HG03442 (cell line): ENCODE measurements at regions not wholly inside any gene's neighbourhood (a gene's known extent, or its start where the extent isn't known, plus 50 kb on each side); places are given as distances from the start of the nearest gene placed in this dataset.

Experiments used
- ATAC-seq: cut with Tn5 transposase; IDR thresholded peaks from one replicate; pipeline ENCODE4 v1.9.1; 2021; ENCODE audit warnings: mild to moderate bottlenecking, moderate library complexity; ENCODE audit not compliant: unreplicated experiment

DNA sequence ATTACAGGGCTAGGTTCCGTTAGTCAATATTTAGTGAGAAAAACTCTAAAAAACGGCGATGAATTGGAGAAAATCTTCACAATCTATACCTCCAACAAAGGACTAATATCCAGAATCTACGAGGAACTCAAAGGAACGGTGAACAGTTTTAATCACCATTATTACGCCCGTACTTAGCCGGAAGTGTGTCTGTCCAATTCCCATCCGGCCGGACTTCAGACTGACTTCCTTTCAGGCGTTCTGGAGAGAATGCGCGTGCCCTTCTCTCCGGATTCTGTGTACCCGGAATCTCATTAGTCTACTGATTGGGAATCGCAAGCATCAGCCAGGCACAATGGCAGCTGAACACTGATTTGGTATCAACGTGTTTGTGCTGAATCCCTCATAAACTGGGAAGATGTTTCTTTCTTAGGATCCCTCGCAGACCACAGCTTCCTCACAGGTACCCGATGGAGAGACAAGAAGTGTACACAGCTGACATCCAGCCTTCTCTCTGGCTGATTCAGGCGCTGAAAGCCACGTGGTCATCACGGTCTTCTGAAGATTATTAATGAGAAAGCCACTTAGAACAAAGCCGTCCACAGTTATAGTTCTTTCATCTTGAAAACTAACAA lies 239.9 kb downstream of the ZNF516 start:
- ATAC-seq: no peak

DNA sequence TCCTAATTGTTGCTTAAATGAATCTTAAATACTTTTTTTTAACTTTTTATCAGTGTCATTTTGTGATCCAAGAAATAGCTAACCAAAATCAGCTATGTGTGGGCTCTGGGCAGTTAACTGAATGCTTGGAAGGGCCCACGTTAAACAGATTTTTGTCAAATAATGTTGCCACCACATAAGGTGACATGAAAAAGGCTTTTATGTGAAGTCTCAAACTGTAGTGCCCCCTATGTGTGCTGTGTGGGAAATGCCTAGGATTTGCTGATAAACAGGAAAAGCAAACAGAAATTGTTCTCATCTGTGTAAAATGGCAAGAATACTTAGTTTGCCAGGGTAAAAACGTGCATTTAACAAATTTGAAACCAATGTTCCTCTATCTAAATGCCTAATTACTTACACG lies 242.2 kb downstream of the ZNF516 start:
- no peak for ATAC-seq

GRCh38 chr18:76252139-76252538 lies 242.9 kb downstream of the ZNF516 start:
- no peak for ATAC-seq

GRCh38 chr18:76251691-76252090 lies 243.4 kb downstream of the ZNF516 start:
- no peak for ATAC-seq

GRCh38 chr18:76246590-76246989 lies 248.5 kb downstream of the ZNF516 start:
- ATAC-seq: no peak

DNA sequence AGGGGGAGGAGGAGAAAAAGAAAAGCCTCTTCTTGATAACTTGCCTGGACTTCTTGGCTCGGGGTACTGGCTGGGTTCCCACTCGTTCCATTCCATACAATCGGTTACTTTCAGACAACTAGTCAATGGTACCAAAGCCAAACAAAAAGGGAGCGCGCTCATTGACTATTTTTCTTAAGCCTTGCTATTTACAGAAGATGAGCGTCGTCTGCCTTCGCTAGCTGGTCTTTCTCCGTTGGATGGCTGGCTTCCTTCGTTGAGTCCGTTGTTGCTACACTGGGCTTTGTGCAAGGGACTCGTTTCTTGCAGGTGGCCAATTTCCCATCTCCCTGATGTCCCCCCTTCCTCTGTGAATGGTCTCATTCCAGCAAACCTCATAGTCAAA lies 260.4 kb downstream of the ZNF516 start:
- no peak for ATAC-seq

GRCh38 chr18:76233876-76234675 lies 261.0 kb downstream of the ZNF516 start:
- no peak for ATAC-seq

- no peak for ATAC-seq
Observed at GRCh38 chr18:76233406-76233805, 261.6 kb downstream of the ZNF516 start.

- ATAC-seq: no peak
Observed at GRCh38 chr18:76232779-76233178, 262.3 kb downstream of the ZNF516 start.

DNA sequence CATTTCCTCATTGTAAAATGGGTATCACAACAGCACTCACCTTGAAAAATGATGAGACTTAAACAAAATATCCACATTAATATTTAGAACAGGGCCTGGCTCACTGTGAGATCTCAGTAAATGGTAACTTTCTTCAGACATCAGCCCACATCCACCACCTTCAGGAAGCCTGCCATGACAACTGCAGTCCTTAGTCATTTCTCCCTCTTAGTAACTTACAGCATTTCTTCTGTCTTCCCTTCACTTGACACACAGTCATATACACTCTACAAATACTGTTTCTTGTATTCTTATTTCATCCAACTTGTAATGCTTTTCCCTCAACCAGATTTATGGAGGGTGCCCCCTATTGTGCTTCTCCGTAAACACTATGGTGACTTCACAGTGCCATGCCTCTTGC lies 263.0 kb downstream of the ZNF516 start:
- no peak for ATAC-seq

DNA sequence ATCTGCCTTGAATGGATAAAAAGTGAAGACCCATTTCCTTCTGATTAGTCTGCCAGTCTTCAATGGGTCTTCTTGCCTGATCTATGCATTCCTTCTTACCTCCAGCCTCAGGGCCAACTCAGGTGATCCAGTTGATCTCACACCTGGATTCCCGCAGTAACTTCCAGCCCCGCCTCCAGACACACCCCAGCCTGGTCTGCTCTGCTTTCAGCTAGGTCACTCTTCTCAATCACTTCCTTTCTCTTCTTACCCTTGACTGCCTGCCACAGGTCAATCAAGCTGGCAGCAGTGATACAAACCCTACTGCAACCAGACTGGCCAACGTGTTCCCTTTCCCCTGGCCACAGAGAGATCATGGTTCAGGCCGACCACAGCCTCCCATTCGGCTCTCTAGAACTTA lies 263.6 kb downstream of the ZNF516 start:
- no peak for ATAC-seq

- ATAC-seq: no peak
Observed at GRCh38 chr18:76230791-76231190, 264.3 kb downstream of the ZNF516 start.

- no peak for ATAC-seq
Observed at GRCh38 chr18:76228716-76229115, 266.3 kb downstream of the ZNF516 start.

DNA sequence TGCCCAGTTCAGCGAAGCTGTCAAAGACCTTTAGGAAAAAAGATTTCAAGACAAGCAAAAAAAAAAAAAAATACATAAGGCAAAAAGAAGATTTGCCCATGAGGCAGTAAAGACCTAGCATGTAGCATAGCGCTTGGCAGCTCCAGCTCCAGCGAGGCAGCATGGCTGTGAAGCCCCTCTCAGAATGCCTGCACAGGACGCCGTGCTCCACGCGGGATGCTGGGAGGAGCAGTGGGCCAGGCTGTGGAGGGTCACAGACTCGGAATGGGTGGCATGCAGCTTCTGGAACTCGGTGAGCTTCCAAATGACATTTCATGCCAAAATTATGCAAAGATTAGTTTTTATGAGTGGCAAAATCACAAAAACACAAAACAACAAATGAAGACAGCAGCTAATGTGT lies 267.3 kb downstream of the ZNF516 start:
- ATAC-seq: no peak

DNA sequence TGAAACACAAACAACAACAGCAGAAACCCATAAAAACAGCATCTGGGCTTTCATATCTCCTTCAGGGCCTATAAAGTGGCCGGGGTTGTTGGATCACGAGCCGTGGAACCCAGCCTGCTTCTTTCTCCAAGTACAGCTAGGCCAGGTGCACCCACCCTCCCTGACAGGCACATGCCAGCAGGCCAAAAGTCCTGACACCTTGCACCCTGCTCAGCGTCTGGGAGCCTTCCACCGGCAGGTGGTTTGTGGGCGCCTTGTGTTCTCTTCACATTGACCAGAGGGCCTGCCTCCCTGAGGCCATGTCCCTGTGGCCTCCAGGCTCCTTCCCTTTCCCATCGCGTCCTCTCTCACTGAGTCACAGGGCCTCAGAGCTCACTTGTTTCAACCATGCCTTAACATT lies 271.6 kb downstream of the ZNF516 start:
- no peak for ATAC-seq

DNA sequence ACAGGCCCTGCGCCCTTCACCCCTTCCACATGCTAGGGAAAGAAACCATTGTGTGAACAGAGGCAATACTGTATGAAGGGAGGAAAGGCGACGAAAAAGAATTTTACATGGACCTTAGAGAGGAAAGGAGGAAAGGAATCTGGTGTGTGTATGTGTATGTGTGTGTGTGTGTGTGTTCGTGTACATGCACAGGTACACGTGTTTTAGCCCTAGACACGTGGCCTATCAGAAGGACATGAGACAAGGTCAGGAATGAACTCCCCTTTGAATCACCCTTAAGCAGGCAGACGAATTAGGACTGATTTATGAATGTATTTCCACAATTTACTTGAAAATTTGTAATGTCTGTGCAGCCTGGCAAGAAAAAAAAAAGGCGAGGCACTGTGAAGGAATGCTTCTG lies 276.0 kb downstream of the ZNF516 start:
- ATAC-seq: no peak

DNA sequence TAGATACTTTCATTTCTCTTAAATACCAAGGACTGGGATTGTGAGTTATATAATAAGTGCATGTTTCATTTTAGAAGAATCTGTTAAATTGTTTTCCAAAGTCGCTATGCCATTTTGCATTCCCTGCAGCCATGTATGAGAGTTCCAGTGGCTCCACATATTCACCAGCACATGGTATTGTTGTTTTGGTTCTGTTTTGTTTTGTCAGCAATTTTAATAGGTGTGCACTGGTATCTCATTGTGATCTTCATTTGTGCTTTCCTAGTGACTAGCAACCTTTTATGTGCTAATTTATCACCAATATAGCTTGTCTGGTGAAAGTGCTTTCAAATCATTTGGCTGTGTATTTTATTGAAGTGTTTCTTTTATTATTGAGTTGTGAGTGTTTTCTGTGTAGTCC lies 278.9 kb downstream of the ZNF516 start:
- ATAC-seq: no peak

GRCh38 chr18:76213991-76214390 lies 281.1 kb downstream of the ZNF516 start:
- no peak for ATAC-seq

DNA sequence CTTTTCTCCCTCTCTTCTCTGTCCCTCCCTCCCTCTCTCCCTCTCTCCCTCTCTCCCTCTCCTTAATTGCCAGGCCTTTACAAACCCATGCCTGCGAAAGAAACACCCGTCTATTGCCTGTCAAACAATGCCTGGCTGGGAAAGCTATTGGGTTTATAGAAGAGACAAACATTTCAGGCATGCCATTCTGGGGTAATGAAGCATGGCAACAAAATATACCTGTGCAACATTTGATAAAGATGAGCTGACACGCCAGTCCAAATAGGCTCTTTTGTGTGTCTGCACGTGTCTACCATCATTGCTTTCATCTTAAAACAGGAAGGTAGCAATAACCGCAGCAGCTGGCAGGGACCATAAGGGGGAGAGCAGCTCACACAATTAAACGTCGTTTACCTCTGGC lies 282.1 kb downstream of the ZNF516 start:
- no peak for ATAC-seq

GRCh38 chr18:76209597-76209996 lies 285.4 kb downstream of the ZNF516 start:
- ATAC-seq: no peak

DNA sequence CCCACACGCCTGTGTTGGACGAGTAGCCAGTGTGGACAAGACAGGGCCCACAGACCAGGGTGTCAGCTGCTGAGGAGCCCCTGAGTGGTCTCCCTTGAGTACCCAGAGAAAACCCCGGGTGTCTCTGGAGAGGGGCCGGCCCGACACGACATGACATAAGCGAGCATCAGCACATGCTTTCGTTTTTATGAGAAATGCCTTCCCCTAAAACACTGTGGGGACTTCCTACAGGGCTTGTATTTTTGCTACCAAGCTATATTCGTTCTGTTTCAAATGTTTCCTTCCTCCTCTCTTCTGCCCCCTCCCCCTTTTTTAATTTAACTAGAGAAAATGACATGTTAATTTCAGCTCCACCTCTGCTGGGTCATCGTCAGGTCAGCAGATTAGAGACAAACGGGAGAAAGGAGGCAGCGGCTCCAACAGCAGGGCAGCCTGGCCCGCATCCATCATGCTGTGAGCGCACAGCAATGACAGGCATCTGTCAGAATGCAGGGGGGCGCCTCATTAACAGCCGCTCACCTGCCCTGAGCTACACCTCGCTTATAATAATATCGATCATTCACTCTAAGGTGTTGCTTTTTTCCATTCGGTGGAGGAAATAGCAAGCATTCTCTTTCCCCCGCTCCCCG lies 286.2 kb downstream of the ZNF516 start:
- ATAC-seq: no peak

GRCh38 chr18:76205906-76206305 lies 289.1 kb downstream of the ZNF516 start:
- ATAC-seq: no peak
